ENCODE measurements at regions not wholly inside any gene's neighbourhood (a gene's known extent, or its start where the extent isn't known, plus 50 kb on each side); places are given as distances from the start of the nearest gene placed in this dataset.

DNA sequence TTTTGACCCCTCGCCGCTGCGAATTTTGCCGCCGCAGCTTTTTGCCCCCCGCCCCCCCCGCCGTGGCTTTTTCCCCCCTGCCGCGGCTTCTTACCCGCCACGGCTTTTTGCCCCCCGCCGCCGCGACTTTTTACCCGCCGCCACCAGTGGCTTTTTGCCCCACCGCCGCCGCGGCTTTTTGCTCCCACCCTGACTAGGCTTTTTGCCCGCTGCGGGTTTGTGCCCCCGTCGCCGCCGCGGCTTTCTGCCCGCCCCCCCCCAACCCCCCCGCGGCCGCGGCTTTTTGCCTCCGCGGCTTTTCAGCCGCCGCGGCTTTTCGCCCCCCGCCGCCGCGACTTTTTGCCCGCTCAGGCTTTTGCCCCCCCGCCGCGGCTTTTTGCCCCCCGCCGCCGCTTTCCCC, 598.1 kb downstream of the GOLGA6L6 start:
- no peak for TF ChIP-seq RAD21 (IDR thresholded peaks at IDR 0.05; ENCODE audit: low read length)
- TF ChIP-seq, protein P1, sequence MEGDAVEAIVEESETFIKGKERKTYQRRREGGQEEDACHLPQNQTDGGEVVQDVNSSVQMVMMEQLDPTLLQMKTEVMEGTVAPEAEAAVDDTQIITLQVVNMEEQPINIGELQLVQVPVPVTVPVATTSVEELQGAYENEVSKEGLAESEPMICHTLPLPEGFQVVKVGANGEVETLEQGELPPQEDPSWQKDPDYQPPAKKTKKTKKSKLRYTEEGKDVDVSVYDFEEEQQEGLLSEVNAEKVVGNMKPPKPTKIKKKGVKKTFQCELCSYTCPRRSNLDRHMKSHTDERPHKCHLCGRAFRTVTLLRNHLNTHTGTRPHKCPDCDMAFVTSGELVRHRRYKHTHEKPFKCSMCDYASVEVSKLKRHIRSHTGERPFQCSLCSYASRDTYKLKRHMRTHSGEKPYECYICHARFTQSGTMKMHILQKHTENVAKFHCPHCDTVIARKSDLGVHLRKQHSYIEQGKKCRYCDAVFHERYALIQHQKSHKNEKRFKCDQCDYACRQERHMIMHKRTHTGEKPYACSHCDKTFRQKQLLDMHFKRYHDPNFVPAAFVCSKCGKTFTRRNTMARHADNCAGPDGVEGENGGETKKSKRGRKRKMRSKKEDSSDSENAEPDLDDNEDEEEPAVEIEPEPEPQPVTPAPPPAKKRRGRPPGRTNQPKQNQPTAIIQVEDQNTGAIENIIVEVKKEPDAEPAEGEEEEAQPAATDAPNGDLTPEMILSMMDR (IDR thresholded peaks at IDR 0.05): no peak
- TF ChIP-seq, protein P2, sequence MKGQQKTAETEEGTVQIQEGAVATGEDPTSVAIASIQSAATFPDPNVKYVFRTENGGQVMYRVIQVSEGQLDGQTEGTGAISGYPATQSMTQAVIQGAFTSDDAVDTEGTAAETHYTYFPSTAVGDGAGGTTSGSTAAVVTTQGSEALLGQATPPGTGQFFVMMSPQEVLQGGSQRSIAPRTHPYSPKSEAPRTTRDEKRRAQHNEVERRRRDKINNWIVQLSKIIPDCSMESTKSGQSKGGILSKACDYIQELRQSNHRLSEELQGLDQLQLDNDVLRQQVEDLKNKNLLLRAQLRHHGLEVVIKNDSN (IDR thresholded peaks at IDR 0.05; ENCODE audit: borderline replicate concordance, low read depth): no peak
- TF ChIP-seq SMC3 (IDR thresholded peaks at IDR 0.05; ENCODE audit: low read depth, low read length): no peak
- no peak for TF ChIP-seq TCF12 (IDR thresholded peaks at IDR 0.05)
- no peak for TF ChIP-seq JUND (IDR thresholded peaks at IDR 0.05)
- no peak for TF ChIP-seq EZH2phosphoT487 (IDR thresholded peaks at IDR 0.05; ENCODE audit: borderline replicate concordance, low read depth)
- no peak for TF ChIP-seq FOXM1 (IDR thresholded peaks at IDR 0.05; ENCODE audit: low read depth)
- no peak for TF ChIP-seq FOXJ3 (CRISPR knock-in tag; IDR thresholded peaks at IDR 0.05)
- TF ChIP-seq, protein P3, sequence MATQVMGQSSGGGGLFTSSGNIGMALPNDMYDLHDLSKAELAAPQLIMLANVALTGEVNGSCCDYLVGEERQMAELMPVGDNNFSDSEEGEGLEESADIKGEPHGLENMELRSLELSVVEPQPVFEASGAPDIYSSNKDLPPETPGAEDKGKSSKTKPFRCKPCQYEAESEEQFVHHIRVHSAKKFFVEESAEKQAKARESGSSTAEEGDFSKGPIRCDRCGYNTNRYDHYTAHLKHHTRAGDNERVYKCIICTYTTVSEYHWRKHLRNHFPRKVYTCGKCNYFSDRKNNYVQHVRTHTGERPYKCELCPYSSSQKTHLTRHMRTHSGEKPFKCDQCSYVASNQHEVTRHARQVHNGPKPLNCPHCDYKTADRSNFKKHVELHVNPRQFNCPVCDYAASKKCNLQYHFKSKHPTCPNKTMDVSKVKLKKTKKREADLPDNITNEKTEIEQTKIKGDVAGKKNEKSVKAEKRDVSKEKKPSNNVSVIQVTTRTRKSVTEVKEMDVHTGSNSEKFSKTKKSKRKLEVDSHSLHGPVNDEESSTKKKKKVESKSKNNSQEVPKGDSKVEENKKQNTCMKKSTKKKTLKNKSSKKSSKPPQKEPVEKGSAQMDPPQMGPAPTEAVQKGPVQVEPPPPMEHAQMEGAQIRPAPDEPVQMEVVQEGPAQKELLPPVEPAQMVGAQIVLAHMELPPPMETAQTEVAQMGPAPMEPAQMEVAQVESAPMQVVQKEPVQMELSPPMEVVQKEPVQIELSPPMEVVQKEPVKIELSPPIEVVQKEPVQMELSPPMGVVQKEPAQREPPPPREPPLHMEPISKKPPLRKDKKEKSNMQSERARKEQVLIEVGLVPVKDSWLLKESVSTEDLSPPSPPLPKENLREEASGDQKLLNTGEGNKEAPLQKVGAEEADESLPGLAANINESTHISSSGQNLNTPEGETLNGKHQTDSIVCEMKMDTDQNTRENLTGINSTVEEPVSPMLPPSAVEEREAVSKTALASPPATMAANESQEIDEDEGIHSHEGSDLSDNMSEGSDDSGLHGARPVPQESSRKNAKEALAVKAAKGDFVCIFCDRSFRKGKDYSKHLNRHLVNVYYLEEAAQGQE (IDR thresholded peaks at IDR 0.05; ENCODE audit: low read depth, low read length): no peak
- TF ChIP-seq NFIC (IDR thresholded peaks at IDR 0.05; ENCODE audit: borderline replicate concordance): no peak
- no peak for TF ChIP-seq EP300 (IDR thresholded peaks at IDR 0.05; ENCODE audit: borderline replicate concordance in 1 of 2, low read depth in 1 of 2, low read length in 1 of 2)
- no peak for TF ChIP-seq GATA2 (CRISPR knock-in tag; IDR thresholded peaks at IDR 0.05)
